ENCODE measurements at regions not wholly inside any gene's neighbourhood (a gene's known extent, or its start where the extent isn't known, plus 50 kb on each side); places are given as distances from the start of the nearest gene placed in this dataset.
"Not testable (repeated sequence)": the region's sequence is repeated elsewhere in the genome, so short reads cannot be mapped to it uniquely, and the experiment has no call there.

GRCh38 chr16:33583702-33584101 lies 124.3 kb downstream of the TP53TG3F start:
- DNase-seq: not testable (repeated sequence)

- not testable (repeated sequence) for DNase-seq
Measured at GRCh38 chr16:33588589-33588988, 129.2 kb downstream of the TP53TG3F start.

- DNase-seq: not testable (repeated sequence)
Measured at GRCh38 chr16:33593344-33593743, 133.9 kb downstream of the TP53TG3F start.

- not testable (repeated sequence) for DNase-seq
Measured at GRCh38 chr16:33595074-33595473, 135.7 kb downstream of the TP53TG3F start.

- not testable (repeated sequence) for DNase-seq
Measured at GRCh38 chr16:33601029-33601428, 141.6 kb downstream of the TP53TG3F start.

DNA sequence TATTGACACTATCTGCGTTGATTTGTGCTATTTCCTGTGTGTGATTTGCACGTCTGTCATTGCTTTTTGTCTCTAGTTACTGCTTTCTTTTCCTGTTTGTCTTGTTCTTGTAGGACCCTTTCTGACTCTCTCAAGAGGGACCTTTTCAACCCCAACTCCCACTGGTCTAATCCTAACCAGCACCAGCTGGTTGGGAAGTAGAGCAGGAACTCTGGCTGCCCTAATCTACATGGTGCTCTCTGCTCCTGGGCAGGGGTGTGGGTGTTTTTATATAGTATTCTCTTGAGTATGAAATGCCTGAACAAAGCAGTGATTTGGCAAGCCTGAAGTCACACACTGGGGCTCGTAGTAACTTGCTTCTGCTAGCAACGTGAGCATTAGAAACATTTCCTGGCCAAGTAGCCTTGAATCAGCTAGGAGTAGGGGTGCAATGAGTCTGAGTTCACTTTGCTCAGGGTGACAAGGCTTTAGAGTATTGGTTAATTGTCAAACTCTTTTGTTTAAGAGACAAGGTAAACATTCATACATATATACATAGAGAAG lies 164.2 kb downstream of the TP53TG3F start:
- DNase-seq: not testable (repeated sequence)

- DNase-seq: not testable (repeated sequence)
Measured at GRCh38 chr16:33628895-33629294, 169.5 kb downstream of the TP53TG3F start.

GRCh38 chr16:33631713-33632112 lies 172.3 kb downstream of the TP53TG3F start:
- not testable (repeated sequence) for DNase-seq

- DNase-seq: not testable (repeated sequence)
Measured at GRCh38 chr16:33634057-33634456, 174.6 kb downstream of the TP53TG3F start.

DNA sequence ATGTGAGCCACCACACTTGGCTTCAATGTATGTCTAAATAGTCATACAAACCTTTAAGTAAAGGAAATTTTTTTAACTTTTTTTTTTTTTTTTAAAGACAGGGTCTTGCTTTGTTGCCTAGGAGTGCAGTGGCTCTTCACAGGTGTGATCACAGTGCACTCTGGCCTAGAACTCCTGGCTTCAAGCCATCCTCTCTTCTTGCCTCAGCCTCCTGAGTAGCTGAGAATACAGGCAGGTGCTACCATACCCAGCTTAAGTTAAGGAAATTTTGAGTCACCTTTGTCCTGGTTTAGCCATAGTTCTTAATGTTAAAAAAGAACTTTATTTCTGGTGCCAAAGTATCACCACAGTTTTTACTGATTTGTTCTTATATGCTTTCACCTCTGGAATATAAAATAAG lies 177.3 kb downstream of the TP53TG3F start:
- not testable (repeated sequence) for DNase-seq

GRCh38 chr16:33643270-33643669 lies 183.9 kb downstream of the TP53TG3F start:
- DNase-seq: not testable (repeated sequence)

- not testable (repeated sequence) for DNase-seq
Measured at GRCh38 chr16:33643698-33644381, 184.4 kb downstream of the TP53TG3F start.

DNA sequence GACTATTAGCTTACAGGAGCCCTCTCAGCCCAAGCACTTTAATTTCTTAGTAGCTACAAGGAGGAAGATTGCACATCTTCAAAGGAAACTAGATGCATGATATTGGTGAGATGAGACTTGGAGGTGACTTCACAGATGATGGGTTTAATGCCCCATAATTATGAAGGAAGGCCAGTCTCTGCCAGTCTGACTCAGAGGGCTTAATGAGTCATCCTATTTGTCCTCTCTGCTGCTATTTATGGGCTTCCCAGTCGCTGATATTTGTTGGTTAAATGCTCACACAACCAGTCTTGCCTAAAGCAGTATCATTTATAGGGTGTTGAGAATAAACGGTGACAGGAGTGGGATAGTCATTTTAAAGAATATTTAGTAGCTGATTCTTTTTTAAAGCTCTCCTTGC lies 187.0 kb downstream of the TP53TG3F start:
- DNase-seq: not testable (repeated sequence)

GRCh38 chr16:33655756-33656155 lies 196.3 kb downstream of the TP53TG3F start:
- not testable (repeated sequence) for DNase-seq

DNA sequence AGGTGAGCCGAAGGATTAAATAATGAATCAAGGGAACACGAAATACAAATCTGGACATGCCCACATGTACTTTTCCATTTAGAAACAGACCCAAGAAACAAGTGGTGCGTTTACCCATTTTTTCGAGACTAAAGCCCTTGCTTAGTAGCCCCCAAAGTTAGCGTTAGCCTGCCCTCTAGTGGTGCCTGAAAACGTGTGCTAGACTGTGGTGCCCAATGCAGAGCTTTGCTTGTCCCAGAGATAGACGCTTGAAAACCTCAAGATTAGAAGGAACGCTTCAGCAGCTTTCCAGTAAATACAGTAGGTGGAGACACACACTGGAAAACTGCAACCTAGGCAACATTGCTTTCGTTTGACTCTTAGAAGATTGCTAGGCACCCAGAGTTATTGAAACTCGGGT lies 197.0 kb downstream of the TP53TG3F start:
- not testable (repeated sequence) for DNase-seq

- not testable (repeated sequence) for DNase-seq
Measured at GRCh38 chr16:33657717-33658116, 198.3 kb downstream of the TP53TG3F start.

DNA sequence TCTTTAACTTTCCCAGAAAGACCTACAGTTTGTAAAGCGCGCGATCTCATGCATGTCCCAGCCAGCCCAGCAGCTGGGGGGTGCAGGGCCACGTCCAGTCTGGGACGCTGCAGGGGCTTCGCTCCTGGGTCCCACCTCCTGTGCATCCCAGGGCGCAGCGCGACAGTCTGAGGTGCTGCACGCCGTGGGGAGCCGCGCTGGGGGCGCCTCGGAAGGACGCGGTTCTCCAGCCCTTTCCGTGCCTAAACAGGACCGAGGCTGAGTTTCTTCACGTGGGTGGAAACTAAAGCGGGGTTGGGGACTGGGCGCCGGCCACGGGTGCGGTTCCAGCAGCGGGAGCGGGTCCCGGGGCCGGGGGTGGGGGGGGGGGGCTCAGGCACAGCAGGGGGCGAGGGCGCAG lies 221.4 kb downstream of the TP53TG3F start:
- not testable (repeated sequence) for DNase-seq

DNA sequence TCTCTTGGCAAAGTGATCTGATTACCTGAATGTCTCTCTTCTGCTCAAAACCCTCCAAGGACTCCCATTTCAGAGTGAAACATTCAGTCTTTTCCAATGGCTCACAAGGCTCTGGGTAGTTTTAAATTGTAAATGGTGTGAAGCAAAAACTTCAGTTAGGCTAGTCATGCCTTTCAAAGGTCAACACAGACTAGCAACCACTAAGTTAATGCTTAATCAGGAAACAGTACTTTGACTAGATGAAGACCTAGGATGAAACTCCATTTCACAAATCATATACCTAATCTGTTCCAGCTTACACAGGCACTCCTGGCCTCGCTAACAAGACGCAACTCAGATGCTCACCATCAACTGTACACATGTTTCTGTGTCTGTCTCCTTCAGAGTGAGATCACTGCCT lies 240.9 kb downstream of the TP53TG3F start:
- not testable (repeated sequence) for DNase-seq

DNA sequence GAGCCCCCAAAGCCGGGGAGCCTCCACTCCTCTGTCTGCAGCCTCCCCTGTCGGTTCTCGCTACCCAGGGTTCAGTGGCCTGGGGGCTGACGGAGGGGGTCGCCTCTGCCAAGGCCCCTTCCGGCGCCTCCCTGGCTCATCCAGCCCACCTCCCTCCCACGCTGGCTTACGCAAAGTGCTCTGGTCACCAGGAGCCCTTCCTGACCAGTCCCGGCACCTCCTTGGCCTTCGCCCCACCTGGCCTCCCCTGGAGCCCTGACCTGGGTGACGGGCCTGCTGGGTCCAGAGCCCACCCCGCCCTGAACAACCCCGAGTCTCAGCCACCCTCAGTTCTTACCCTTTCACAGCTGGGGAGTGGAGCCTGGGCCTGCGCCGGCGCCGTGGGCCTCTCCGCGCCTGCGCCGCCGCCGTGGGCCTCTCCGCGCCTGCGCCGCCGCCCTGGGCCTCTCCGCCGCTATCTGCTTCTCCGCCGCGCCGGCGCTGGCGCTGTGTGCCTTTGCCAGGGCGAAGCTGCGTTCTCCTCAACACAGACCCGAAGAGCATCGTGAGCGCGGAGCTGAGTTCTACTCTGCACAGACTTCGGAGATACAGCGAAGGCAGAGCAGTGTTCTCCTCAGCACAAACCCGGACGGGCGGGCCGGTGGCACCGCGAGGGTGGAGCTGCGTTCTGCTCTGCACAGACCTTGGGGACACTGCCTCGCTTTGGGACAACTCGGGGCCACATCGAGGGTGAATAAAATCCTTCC lies 247.6 kb downstream of the TP53TG3F start:
- DNase-seq: not testable (repeated sequence)

- DNase-seq: not testable (repeated sequence)
Measured at GRCh38 chr16:33707591-33707934, 248.2 kb downstream of the TP53TG3F start.

- DNase-seq: not testable (repeated sequence)
Measured at GRCh38 chr16:33709856-33710695, 250.7 kb downstream of the TP53TG3F start.

GRCh38 chr16:33710696-33711087 lies 251.3 kb downstream of the TP53TG3F start:
- not testable (repeated sequence) for DNase-seq

DNA sequence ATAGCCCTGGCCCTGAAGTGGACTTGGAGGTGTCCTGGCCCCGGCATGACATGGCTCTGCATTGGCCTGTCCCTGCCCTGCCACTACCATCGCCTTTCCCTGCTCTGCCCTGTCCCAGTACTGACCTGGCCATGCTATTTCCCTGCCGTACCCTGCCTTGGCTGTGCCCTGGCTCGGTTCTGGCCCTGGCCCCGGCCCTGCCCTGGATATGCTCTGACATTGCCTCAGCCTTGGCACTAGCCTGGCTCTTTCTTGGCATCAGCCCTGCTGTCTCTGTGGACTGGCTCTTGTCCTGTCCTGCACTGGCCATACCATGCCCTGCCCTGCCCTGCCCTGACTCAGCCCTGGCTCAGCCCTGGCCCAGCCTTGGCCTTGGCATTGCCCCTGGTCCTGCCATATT lies 252.2 kb downstream of the TP53TG3F start:
- DNase-seq: not testable (repeated sequence)
